ENCODE measurements at regions not wholly inside any gene's neighbourhood (a gene's known extent, or its start where the extent isn't known, plus 50 kb on each side); places are given as distances from the start of the nearest gene placed in this dataset.
"Not testable (repeated sequence)": the region's sequence is repeated elsewhere in the genome, so short reads cannot be mapped to it uniquely, and the experiment has no call there.

GRCh38 chr13:62781866-62782265 is 1366.2 kb upstream of the PCDH20 start:
- H3K27ac ChIP-seq = no peak overlapping the region

DNA sequence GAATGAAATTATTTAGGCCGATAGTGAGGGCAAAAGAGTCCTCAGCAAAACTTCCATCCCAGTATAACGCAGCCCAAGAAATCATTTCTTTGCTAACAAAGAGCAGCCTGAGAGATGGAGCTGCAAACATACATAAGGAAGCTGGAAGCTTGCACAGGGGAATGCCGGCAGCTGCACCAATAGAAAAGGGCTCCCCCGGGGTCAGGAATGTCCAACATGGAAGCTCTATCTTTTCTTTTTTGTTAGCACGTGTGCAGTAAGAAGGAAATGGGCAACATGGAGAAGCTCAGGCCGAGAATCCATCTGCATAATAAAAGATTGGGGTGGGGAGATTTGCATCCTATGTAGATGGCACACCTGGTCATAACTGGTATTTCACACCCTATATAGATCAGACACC is 1363.5 kb upstream of the PCDH20 start:
- no peak overlapping the region for H3K27ac ChIP-seq
- TF ChIP-seq, protein P1, sequence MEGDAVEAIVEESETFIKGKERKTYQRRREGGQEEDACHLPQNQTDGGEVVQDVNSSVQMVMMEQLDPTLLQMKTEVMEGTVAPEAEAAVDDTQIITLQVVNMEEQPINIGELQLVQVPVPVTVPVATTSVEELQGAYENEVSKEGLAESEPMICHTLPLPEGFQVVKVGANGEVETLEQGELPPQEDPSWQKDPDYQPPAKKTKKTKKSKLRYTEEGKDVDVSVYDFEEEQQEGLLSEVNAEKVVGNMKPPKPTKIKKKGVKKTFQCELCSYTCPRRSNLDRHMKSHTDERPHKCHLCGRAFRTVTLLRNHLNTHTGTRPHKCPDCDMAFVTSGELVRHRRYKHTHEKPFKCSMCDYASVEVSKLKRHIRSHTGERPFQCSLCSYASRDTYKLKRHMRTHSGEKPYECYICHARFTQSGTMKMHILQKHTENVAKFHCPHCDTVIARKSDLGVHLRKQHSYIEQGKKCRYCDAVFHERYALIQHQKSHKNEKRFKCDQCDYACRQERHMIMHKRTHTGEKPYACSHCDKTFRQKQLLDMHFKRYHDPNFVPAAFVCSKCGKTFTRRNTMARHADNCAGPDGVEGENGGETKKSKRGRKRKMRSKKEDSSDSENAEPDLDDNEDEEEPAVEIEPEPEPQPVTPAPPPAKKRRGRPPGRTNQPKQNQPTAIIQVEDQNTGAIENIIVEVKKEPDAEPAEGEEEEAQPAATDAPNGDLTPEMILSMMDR (conservative IDR thresholded peaks at IDR 0.05) = no peak
- TF ChIP-seq ZFX (IDR thresholded peaks at IDR 0.05) = no peak

More at GRCh38 chr13:62781866-62782265, 1366.2 kb upstream of the PCDH20 start:
- TF ChIP-seq, protein P1 (conservative IDR thresholded peaks at IDR 0.05) = no peak
- TF ChIP-seq ZFX (IDR thresholded peaks at IDR 0.05) = no peak

DNA sequence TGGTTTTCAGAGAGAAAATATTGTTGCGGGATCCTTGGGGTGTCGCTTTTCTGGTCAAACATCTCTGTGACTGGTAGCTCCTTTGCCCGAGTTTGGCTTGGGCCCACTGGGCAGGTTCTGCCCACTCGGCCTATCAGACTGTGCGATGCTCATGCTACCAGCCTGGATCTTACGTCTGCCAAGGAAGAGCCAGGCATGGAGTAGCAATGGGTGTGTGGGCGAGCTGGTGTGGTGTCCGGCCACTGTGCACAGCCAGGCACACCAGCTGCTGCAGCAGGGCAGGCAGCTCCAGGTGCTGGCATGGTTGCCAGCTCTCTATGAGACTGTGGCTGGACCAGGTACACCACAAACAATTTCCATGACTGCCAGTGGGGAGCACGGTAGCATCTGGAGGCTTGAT is 1351.8 kb upstream of the PCDH20 start:
- no peak for TF ChIP-seq ZFX (IDR thresholded peaks at IDR 0.05)
- TF ChIP-seq, protein P1 (conservative IDR thresholded peaks at IDR 0.05) = no peak
- no peak overlapping the region for H3K27ac ChIP-seq

DNA sequence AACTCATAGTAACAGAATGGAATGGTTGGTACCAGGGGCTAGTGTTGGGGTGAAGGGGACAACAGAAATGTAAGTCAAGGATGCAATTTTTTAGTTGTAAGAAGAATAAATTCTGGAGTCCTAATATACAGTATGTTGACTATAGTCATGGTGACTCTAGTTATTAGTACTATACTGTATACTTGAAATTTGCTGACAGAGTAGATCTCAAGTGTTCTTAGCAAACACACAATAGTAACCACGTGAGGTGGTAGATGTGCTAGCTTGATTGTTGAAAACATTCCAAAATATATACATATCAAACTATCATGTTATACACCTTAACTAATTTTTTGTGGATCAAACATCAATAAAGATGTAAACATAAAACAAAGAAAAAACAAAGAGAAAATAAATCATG is 1345.1 kb upstream of the PCDH20 start:
- no peak overlapping the region for H3K27ac ChIP-seq
- no peak for TF ChIP-seq ZFX (IDR thresholded peaks at IDR 0.05)
- TF ChIP-seq, protein P1 (conservative IDR thresholded peaks at IDR 0.05) = no peak

GRCh38 chr13:62747629-62748028 is 1332.0 kb upstream of the PCDH20 start:
- TF ChIP-seq, protein P1 (conservative IDR thresholded peaks at IDR 0.05) = no peak
- no peak for TF ChIP-seq ZFX (IDR thresholded peaks at IDR 0.05)
- no peak overlapping the region for H3K27ac ChIP-seq

DNA sequence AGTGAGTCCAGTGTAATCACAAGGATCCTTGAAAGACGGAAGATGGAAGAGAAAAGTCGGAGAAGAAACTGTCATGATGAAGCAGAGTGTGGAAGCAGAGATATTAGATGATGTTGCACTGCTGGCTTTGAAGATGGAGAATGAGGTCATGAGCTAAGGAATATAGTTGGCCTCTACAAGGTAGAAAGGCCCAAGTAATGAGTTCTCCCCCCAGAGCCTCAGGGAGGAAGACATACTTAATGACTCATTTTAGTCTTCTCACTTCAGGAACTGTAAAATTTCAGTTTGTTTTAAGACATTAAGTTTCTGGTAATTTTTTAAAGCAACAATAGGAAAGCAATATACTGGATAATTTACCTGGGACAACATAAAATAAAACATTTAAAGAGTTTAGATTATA is 1331.5 kb upstream of the PCDH20 start:
- TF ChIP-seq ZFX (IDR thresholded peaks at IDR 0.05) = no peak
- TF ChIP-seq, protein P1 (conservative IDR thresholded peaks at IDR 0.05) = no peak
- H3K27ac ChIP-seq = no peak overlapping the region

- H3K27ac ChIP-seq = peak overlapping the region; percentile 45
Observed at GRCh38 chr13:62729746-62730145, 1314.1 kb upstream of the PCDH20 start.

- no peak for TF ChIP-seq ZFX (IDR thresholded peaks at IDR 0.05)
- TF ChIP-seq, protein P1 (conservative IDR thresholded peaks at IDR 0.05) = no peak
Observed at GRCh38 chr13:62721893-62722292, 1306.2 kb upstream of the PCDH20 start.

DNA sequence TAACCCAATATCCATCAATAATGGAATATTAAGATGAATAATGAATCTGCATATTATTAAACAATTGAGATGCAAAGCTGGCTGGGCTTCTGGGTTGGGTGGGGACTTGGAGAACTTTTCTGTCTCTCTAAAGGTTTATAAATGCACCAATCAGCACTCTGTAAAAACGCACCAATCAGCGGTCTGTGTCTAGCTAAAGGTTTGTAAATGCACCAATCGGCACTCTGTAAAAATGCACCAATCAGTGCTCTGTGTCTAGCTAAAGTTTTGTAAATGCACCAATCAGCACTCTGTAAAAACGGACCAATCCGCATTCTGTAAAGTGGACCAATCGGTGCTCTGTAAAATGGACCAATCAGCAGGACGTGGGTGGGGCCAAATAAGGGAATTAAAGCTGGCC is 1296.3 kb upstream of the PCDH20 start:
- not testable (repeated sequence) for H3K27ac ChIP-seq

More at GRCh38 chr13:62721893-62722292, 1306.2 kb upstream of the PCDH20 start:
- no peak overlapping the region for H3K27ac ChIP-seq

All from C4-2B (cell line).